ENCODE measurements at regions not wholly inside any gene's neighbourhood (a gene's known extent, or its start where the extent isn't known, plus 50 kb on each side); places are given as distances from the start of the nearest gene placed in this dataset.

GRCh38 chr6:8872589-8872988 is 437.2 kb upstream of the SLC35B3 start:
- WGBS (ENCODE audit: low lambda C conversion rate): 32% methylated on average over 3 of the region's 3 CpGs
- Histone ChIP-seq H3K9me3 (ENCODE audit: low read length) (no peaks in the 10 kb centered on the region), H3K36me3 (replicated peaks in 1 of 2; ENCODE audit: control insufficient read depth in 1 of 2, insufficient read depth in 2 of 2, low read length in 2 of 2) (no peaks in the 10 kb centered on the region), H3K79me2 (ENCODE audit: insufficient read depth, low read length) (no peaks in the 10 kb centered on the region), H4K20me1 (ENCODE audit: insufficient read depth, low read length) (no peaks in the 10 kb centered on the region), H3K4me1 (ENCODE audit: insufficient read depth, low read length) (peaks cover 14% of the 10 kb centered on the region), H3K27ac (ENCODE audit: extremely low read length, insufficient read depth, low read length) (no peak overlapping the region), H2AFZ (ENCODE audit: low read length) (no peak overlapping the region), H3K9ac (ENCODE audit: insufficient read depth, low read depth, low read length) (no peak overlapping the region), H3K4me2 (ENCODE audit: low read depth, low read length) (no peak overlapping the region), H3K27me3 (ENCODE audit: control insufficient read depth in 1 of 2, insufficient read depth in 2 of 2, low read length in 2 of 2) (no peaks in the 10 kb centered on the region), H3K4me3 (replicated peaks in 1 of 3; ENCODE audit: insufficient read depth in 1 of 3, low read depth in 2 of 3, low read length in 3 of 3) (no peak overlapping the region)
- ChIA-PET CTCF (ENCODE audit: low intra/inter-chr PET ratio, low total read pairs) (no interaction called here), POLR2A (no interaction called here)
- no peak for FAIRE-seq
- ATAC-seq: no peak
- intact Hi-C loops (cut with micrococcal nuclease; ENCODE audit: unreplicated experiment): no loop called here
- no peak for DNase-seq (ENCODE audit: low spot score)
- BruUV-seq (replicated peaks): no TSS peak
- TF ChIP-seq SMAD1 (CRISPR knock-in tag; IDR thresholded peaks at IDR 0.05; ENCODE audit: borderline replicate concordance, low read depth) (no peak), THAP7 (CRISPR knock-in tag; IDR thresholded peaks at IDR 0.05) (no peak), ZNF253 (CRISPR knock-in tag; IDR thresholded peaks at IDR 0.05; ENCODE audit: borderline replicate concordance) (no peak), ZNF367 (CRISPR knock-in tag; IDR thresholded peaks at IDR 0.05; ENCODE audit: borderline replicate concordance) (no peak), TFDP1 (CRISPR knock-in tag; IDR thresholded peaks at IDR 0.05; ENCODE audit: borderline replicate concordance) (no peak), GPN1 (CRISPR knock-in tag; IDR thresholded peaks at IDR 0.05; ENCODE audit: borderline replicate concordance) (no peak), TEAD3 (CRISPR knock-in tag; optimal IDR thresholded peaks at IDR 0.05; ENCODE audit: borderline replicate concordance) (no peak), ZNF83 (CRISPR knock-in tag; IDR thresholded peaks at IDR 0.05; ENCODE audit: borderline replicate concordance) (no peak), ZNF564 (CRISPR knock-in tag; IDR thresholded peaks at IDR 0.05) (no peak), ZNF234 (CRISPR knock-in tag; conservative IDR thresholded peaks at IDR 0.05) (no peak), ZNF577 (CRISPR knock-in tag; IDR thresholded peaks at IDR 0.05; ENCODE audit: borderline replicate concordance, low read depth) (no peak), CREB1 (IDR thresholded peaks at IDR 0.05) (no peak), CREB1 (CRISPR knock-in tag; IDR thresholded peaks at IDR 0.05) (no peak), CEBPB (IDR thresholded peaks at IDR 0.05; ENCODE audit: borderline replicate concordance, low read depth, low read length) (no peak), PAWR (CRISPR knock-in tag; IDR thresholded peaks at IDR 0.05; ENCODE audit: borderline replicate concordance) (no peak), TCF12 (IDR thresholded peaks at IDR 0.05) (no peak), TCF12 (CRISPR knock-in tag; IDR thresholded peaks at IDR 0.05) (no peak), NFYB (CRISPR knock-in tag; IDR thresholded peaks at IDR 0.05) (no peak), SRSF4 (IDR thresholded peaks at IDR 0.05; ENCODE audit: low read depth, low read length, poor library complexity, severe bottlenecking) (no peak), TEF (CRISPR knock-in tag; IDR thresholded peaks at IDR 0.05) (no peak)
- TF ChIP-seq, protein P1, sequence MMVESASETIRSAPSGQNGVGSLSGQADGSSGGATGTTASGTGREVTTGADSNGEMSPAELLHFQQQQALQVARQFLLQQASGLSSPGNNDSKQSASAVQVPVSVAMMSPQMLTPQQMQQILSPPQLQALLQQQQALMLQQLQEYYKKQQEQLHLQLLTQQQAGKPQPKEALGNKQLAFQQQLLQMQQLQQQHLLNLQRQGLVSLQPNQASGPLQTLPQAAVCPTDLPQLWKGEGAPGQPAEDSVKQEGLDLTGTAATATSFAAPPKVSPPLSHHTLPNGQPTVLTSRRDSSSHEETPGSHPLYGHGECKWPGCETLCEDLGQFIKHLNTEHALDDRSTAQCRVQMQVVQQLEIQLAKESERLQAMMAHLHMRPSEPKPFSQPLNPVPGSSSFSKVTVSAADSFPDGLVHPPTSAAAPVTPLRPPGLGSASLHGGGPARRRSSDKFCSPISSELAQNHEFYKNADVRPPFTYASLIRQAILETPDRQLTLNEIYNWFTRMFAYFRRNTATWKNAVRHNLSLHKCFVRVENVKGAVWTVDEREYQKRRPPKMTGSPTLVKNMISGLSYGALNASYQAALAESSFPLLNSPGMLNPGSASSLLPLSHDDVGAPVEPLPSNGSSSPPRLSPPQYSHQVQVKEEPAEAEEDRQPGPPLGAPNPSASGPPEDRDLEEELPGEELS (CRISPR knock-in tag; IDR thresholded peaks at IDR 0.05): no peak
- TF ChIP-seq, protein P2, sequence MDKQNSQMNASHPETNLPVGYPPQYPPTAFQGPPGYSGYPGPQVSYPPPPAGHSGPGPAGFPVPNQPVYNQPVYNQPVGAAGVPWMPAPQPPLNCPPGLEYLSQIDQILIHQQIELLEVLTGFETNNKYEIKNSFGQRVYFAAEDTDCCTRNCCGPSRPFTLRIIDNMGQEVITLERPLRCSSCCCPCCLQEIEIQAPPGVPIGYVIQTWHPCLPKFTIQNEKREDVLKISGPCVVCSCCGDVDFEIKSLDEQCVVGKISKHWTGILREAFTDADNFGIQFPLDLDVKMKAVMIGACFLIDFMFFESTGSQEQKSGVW (CRISPR knock-in tag; IDR thresholded peaks at IDR 0.05; ENCODE audit: borderline replicate concordance): no peak
- in situ Hi-C loops (cut with HindIII; ENCODE audit: extremely low pct_ligation_motif_present, low pct_unique_long_range_greater_than_20kb): no loop called here

All from HepG2 (cell line).